Loucy (cell line): ENCODE measurements at regions not wholly inside any gene's neighbourhood (a gene's known extent, or its start where the extent isn't known, plus 50 kb on each side); places are given as distances from the start of the nearest gene placed in this dataset.

Source experiments
- H2AFZ ChIP-seq: fragments of 200-600 bp; sonication (generic); 2 replicates; pipeline ENCODE4 v1.6.0; 2016; ENCODE audit warnings: antibody characterized with exemption, mild to moderate bottlenecking, low read length, moderate library complexity
- H3F3A ChIP-seq: fragments of 200-600 bp; 2 replicates; pipeline ENCODE4 v1.6.0; 2016; ENCODE audit warnings: antibody characterized with exemption, low read depth, mild to moderate bottlenecking
- H3K27me3 ChIP-seq: fragments of 200-600 bp; sonication (generic); 2 replicates; pipeline ENCODE4 v1.6.1; 2014; ENCODE audit warnings: low read length, mild to moderate bottlenecking; ENCODE audit not compliant: insufficient read depth, poor library complexity, severe bottlenecking
- H3K36me3 ChIP-seq: fragments of 200-600 bp; sonication (generic); 2 replicates; pipeline ENCODE4 v1.6.1; 2016; ENCODE audit warnings: low read length; ENCODE audit not compliant: insufficient read depth
- H3K4me1 ChIP-seq: fragments of 200-600 bp; sonication (generic); 2 replicates; pipeline ENCODE4 v1.5.1; 2014; ENCODE audit warnings: low read length, mild to moderate bottlenecking; ENCODE audit not compliant: insufficient read depth, poor library complexity, severe bottlenecking
- H3K4me2 ChIP-seq: fragments of 200-600 bp; sonication (generic); 2 replicates; pipeline ENCODE4 v1.6.0; 2014; ENCODE audit warnings: antibody characterized with exemption, low read length, low read depth, mild to moderate bottlenecking; ENCODE audit not compliant: poor library complexity, severe bottlenecking
- H3K4me3 ChIP-seq: fragments of 200-600 bp; sonication (generic); 2 replicates; pipeline ENCODE4 v1.5.1; 2014; ENCODE audit warnings: low read length, mild to moderate bottlenecking, mixed read lengths; ENCODE audit not compliant: poor library complexity, severe bottlenecking
- H3K79me2 ChIP-seq: fragments of 200-600 bp; sonication (generic); 2 replicates; pipeline ENCODE4 v1.6.1; 2014; ENCODE audit warnings: low read length; ENCODE audit not compliant: insufficient read depth
- H3K9ac ChIP-seq: fragments of 200-600 bp; sonication (generic); 2 replicates; pipeline ENCODE4 v1.6.0; 2014; ENCODE audit warnings: mild to moderate bottlenecking, low read depth, low read length, moderate library complexity; ENCODE audit not compliant: poor library complexity, severe bottlenecking
- H3K9me2 ChIP-seq: fragments of 200-600 bp; sonication (generic); replicated peaks from 2 replicates; pipeline ENCODE4 v1.6.1; 2016; ENCODE audit warnings: low read depth, low read length, mixed read lengths
- H3K9me3 ChIP-seq: fragments of 200-600 bp; sonication (generic); 2 replicates; pipeline ENCODE4 v1.6.1; 2014; ENCODE audit warnings: mild to moderate bottlenecking, antibody characterized with exemption, low read length, low read depth; ENCODE audit not compliant: insufficient read depth
- H4K20me1 ChIP-seq: fragments of 200-600 bp; sonication (generic); 2 replicates; pipeline ENCODE4 v1.6.0; 2014; ENCODE audit warnings: antibody characterized with exemption, low read length, mild to moderate bottlenecking; ENCODE audit not compliant: insufficient read depth, poor library complexity, severe bottlenecking
- CTCF ChIP-seq: fragments of 200-600 bp; sonication (generic); conservative IDR thresholded peaks from 2 replicates; pipeline ENCODE4 v1.5.1; 2014; ENCODE audit warnings: mild to moderate bottlenecking, antibody characterized with exemption, low read length
- EZH2phosphoT487 ChIP-seq: fragments of 200-600 bp; IDR thresholded peaks from 2 replicates; pipeline ENCODE4 v1.6.1; 2018; ENCODE audit warnings: antibody characterized with exemption, mild to moderate bottlenecking, moderate library complexity, borderline replicate concordance

- Histone ChIP-seq H2AFZ (no peak overlapping the region), H3K4me2 (no peak overlapping the region), H3K4me3 (no peak overlapping the region), H3K27me3 (no peaks in the 10 kb centered on the region), H3K9ac (no peak overlapping the region), H3K79me2 (no peaks in the 10 kb centered on the region), H3K36me3 (no peaks in the 10 kb centered on the region), H3K9me2 (no peaks in the 10 kb centered on the region), H3F3A (no peaks in the 10 kb centered on the region), H3K9me3 (peaks cover 3% of the 10 kb centered on the region; the same call in 1 of the 2 replicates), H4K20me1 (no peaks in the 10 kb centered on the region), H3K4me1 (peaks cover 29% of the 10 kb centered on the region)
- TF ChIP-seq CTCF (no peak), EZH2phosphoT487 (no peak)
Observed at GRCh38 chr3:187930021-187930420, 184.8 kb upstream of the BCL6 start.

GRCh38 chr3:187931101-187931500 is 185.8 kb upstream of the BCL6 start:
- H3F3A ChIP-seq: no peaks in the 10 kb centered on the region
- H4K20me1 ChIP-seq: no peaks in the 10 kb centered on the region
- H3K27me3 ChIP-seq: no peaks in the 10 kb centered on the region
- no peak overlapping the region for H3K4me2 ChIP-seq
- no peak overlapping the region for H2AFZ ChIP-seq
- no peak for TF ChIP-seq CTCF
- TF ChIP-seq EZH2phosphoT487: no peak
- H3K9me2 ChIP-seq: no peaks in the 10 kb centered on the region
- no peak overlapping the region for H3K4me3 ChIP-seq
- no peak overlapping the region for H3K9ac ChIP-seq
- H3K9me3 ChIP-seq: no peaks in the 10 kb centered on the region
- H3K36me3 ChIP-seq: no peaks in the 10 kb centered on the region
- no peaks in the 10 kb centered on the region for H3K79me2 ChIP-seq
- H3K4me1 ChIP-seq: peaks cover 38% of the 10 kb centered on the region

GRCh38 chr3:187931770-187932278 is 186.6 kb upstream of the BCL6 start:
- Histone ChIP-seq H3K4me3 (no peak overlapping the region), H3K27me3 (no peaks in the 10 kb centered on the region), H3K36me3 (no peaks in the 10 kb centered on the region), H3F3A (no peaks in the 10 kb centered on the region), H2AFZ (no peak overlapping the region), H3K9ac (no peak overlapping the region), H3K4me2 (no peak overlapping the region), H4K20me1 (no peaks in the 10 kb centered on the region), H3K4me1 (peaks cover 38% of the 10 kb centered on the region), H3K79me2 (no peaks in the 10 kb centered on the region), H3K9me2 (no peaks in the 10 kb centered on the region), H3K9me3 (no peaks in the 10 kb centered on the region)
- TF ChIP-seq EZH2phosphoT487 (no peak), CTCF (no peak)
